ENCODE measurements at regions not wholly inside any gene's neighbourhood (a gene's known extent, or its start where the extent isn't known, plus 50 kb on each side); places are given as distances from the start of the nearest gene placed in this dataset.

DNA sequence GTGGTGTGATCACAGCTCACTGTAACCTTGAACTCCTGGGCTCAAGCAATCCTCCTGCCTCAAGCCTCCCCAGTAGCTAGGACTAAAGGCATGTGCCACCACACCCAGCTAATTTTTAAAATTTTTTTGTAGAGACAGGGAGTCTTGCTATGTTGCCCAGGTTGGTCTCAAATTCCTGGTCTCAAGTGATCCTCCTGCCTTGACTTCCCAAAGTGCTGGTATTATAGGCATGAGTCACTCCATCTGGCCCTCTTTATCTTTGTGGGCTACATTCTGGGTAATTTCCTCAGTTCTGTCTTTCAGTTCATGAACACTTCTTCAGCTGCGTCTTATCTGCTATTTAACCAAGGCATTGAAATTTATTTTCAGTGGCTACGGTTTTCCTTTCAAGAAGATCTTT lies 196.6 kb upstream of the IER5L start:
- Mint-ChIP-seq H3K9me3 (peaks cover 7% of the 10 kb centered on the region), H3K36me3 (ENCODE audit: low read depth) (no peaks in the 10 kb centered on the region), H3K4me3 (no peak overlapping the region), H3K4me1 (ENCODE audit: low read depth) (peaks cover 10% of the 10 kb centered on the region), H3K27ac (no peak overlapping the region), H3K27me3 (peaks cover 1% of the 10 kb centered on the region)
- intact Hi-C loops (cut with micrococcal nuclease): no loop called here

DNA sequence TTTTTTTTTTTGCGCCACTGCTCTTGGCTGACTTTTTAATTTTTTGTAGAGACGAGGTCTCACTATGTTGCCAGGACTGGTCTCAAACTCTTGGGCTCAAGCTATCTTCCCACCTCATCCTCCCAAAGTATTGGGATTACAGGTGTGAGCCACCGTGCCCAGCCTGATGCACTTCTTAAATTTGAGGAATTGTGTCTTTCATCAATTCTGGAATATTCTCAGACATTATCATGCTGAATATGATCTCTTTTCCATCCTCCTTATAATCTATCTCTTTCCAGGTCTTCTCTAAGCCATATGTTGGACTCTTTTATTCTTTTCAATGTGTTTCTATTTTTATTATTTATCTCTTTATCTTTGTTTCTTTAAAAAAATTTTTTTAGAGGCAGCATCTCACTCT lies 196.2 kb upstream of the IER5L start:
- intact Hi-C loops (cut with micrococcal nuclease): no loop called here
- Mint-ChIP-seq H3K27me3 (peaks cover 1% of the 10 kb centered on the region), H3K36me3 (ENCODE audit: low read depth) (no peaks in the 10 kb centered on the region), H3K9me3 (peaks cover 7% of the 10 kb centered on the region), H3K4me3 (no peak overlapping the region), H3K4me1 (ENCODE audit: low read depth) (peaks cover 10% of the 10 kb centered on the region), H3K27ac (no peak overlapping the region)

DNA sequence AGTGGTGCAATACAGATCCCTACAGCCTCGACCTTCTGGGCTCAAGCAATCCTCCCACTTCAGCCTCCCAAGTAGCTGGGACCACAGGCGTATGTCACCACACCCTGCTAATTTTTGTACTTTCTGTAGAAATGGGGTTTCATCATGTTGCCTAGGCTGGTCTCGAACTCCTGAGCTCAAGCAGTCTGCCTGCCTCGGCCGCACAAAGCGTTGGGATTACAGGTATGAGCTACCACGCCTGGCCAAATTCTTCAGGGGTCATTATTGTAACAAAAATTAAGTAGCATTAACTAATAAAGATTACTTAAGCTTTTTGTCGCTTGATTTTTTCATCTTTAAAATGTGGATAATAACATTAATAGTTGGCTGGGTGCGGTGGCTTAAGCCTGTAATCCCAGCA lies 195.3 kb upstream of the IER5L start:
- Mint-ChIP-seq H3K36me3 (ENCODE audit: low read depth) (no peaks in the 10 kb centered on the region), H3K27ac (no peak overlapping the region), H3K27me3 (no peaks in the 10 kb centered on the region), H3K4me1 (ENCODE audit: low read depth) (peaks cover 10% of the 10 kb centered on the region), H3K9me3 (peaks cover 7% of the 10 kb centered on the region), H3K4me3 (no peak overlapping the region)
- intact Hi-C loops (cut with micrococcal nuclease): no loop called here

DNA sequence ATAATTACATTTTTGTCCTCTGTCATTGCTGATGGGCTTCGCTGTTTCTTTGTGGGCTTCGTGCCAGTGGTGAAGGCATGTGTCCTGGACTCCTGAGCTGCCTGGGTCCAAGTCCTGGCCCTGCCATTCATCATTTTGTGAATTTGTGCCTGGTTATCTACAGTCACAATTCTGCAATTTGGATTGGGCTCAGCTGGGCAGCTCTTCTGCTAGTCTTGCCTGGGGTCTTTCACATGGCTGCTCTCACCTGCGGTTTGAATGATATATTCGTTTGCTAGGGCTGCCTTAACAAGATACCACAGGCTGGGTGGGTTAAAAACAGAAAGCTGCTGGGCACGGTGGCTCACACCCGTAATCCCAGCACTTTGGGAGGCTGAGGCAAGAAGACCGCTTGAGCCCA lies 192.7 kb upstream of the IER5L start:
- peaks cover 7% of the 10 kb centered on the region for H3K9me3 Mint-ChIP-seq
- intact Hi-C loops (cut with micrococcal nuclease): no loop called here
- no peak overlapping the region for H3K27ac Mint-ChIP-seq
- H3K27me3 Mint-ChIP-seq: peaks cover under 1% of the 10 kb centered on the region
- peaks cover 10% of the 10 kb centered on the region for H3K4me1 Mint-ChIP-seq (ENCODE audit: low read depth)
- H3K4me3 Mint-ChIP-seq: no peak overlapping the region
- H3K36me3 Mint-ChIP-seq (ENCODE audit: low read depth): no peaks in the 10 kb centered on the region

DNA sequence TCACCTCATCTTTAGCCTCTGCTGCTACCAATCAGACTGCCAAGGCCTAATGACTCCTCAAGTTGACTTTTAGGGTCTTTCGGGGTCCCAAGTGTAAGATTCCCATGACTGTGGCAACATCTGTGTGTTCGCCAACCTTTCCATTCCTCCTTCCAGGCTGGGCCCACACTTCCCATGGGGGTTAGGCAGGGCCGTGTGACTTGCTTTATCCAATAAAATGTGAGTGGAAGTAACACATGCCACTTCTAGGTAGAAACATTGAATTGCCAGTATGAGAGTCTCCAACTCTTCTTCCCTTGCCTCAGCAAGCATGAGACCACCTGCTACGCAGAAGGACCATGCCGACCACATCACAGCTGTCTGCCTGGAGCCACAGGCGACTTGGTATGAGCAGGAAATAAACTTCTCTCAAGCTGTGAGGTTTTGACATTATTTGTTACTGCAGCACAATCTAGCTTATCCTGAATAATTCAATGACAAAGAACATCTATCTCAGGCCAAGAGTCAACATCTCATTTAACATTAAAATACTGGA lies 190.4 kb upstream of the IER5L start:
- intact Hi-C loops (cut with micrococcal nuclease): no loop called here
- Mint-ChIP-seq H3K36me3 (ENCODE audit: low read depth) (no peaks in the 10 kb centered on the region), H3K27ac (no peak overlapping the region), H3K27me3 (peaks cover 2% of the 10 kb centered on the region), H3K4me3 (no peak overlapping the region), H3K9me3 (peaks cover 7% of the 10 kb centered on the region), H3K4me1 (ENCODE audit: low read depth) (peaks cover 6% of the 10 kb centered on the region)

DNA sequence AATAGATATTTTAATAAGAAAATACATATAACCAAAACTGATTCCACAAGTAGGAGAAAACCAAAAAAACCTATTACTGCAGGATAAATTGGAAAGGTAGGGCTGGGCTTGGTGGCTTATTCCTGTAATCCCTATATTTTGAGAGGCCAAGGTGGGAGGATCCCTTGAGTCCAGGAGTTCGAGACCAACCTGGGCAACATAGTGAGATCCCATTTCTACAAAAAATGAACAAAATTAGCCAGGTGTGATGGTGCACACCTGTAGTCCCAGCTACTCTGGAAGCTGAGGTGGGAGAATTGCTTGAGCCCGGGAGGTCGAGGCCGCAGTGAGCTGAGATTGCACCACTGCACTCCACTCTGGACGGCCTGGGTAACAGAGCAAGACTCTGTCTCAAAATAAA lies 189.2 kb upstream of the IER5L start:
- H3K4me3 Mint-ChIP-seq: no peak overlapping the region
- H3K36me3 Mint-ChIP-seq (ENCODE audit: low read depth): no peaks in the 10 kb centered on the region
- H3K27me3 Mint-ChIP-seq: peaks cover 2% of the 10 kb centered on the region
- intact Hi-C loops (cut with micrococcal nuclease): no loop called here
- H3K4me1 Mint-ChIP-seq (ENCODE audit: low read depth): peaks cover 6% of the 10 kb centered on the region
- H3K27ac Mint-ChIP-seq: no peak overlapping the region
- peaks cover 7% of the 10 kb centered on the region for H3K9me3 Mint-ChIP-seq

DNA sequence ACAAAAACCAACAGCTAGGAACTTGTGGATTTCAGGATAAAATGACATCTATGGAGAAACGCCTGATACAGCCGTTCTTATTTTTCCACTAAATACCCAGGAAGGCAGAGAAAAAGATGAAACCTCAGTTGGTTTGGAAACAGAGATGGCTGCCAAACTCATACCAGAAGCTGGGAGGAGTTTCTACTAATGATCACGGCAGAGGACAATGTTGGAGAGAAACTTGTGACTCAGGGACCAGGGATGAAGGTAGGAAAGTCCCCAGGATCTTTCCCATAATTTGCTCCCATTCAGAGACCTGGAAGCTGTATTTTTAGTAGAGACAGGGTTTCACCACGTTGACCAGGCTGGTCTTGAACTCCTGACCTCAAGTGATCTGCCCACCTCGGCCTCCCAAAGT lies 187.1 kb upstream of the IER5L start:
- H3K4me1 Mint-ChIP-seq (ENCODE audit: low read depth): peaks cover 9% of the 10 kb centered on the region
- no peak overlapping the region for H3K27ac Mint-ChIP-seq
- H3K36me3 Mint-ChIP-seq (ENCODE audit: low read depth): no peaks in the 10 kb centered on the region
- intact Hi-C loops (cut with micrococcal nuclease): no loop called here
- peaks cover under 1% of the 10 kb centered on the region for H3K9me3 Mint-ChIP-seq
- peaks cover 2% of the 10 kb centered on the region for H3K27me3 Mint-ChIP-seq
- H3K4me3 Mint-ChIP-seq: no peak overlapping the region

DNA sequence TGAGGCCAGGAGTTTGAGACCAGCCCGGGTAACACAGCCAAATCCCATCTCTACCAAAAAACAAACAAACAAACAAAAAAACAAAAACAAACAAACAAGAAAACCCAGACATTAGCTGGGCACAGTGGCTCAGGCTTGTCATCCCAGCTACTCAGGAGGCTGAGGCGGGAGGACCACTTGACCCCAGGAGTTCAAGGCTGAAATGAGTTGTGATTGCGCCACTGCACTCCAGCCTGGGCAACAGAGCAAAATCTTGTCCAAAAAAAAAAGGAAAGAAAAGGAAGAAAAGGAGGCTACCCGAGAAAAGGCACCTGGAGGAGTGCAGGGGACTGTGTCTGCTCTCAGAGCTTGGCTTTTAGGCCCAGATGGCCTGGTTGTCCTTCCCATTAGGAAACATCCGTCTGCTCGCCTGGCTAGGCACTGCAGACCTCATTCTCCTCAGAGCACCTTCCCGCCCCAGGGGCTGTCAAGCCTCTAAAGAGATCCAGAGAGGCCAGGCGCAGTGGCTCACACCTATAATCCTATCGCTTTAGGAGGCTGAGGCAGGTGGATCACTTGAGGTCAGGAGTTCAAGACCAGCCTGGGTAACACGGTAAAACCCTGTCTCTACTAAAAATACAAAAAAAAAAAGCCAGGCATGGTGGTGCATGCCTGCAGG lies 185.3 kb upstream of the IER5L start:
- no peaks in the 10 kb centered on the region for H3K9me3 Mint-ChIP-seq
- no peak overlapping the region for H3K27ac Mint-ChIP-seq
- peaks cover 4% of the 10 kb centered on the region for H3K27me3 Mint-ChIP-seq
- intact Hi-C loops (cut with micrococcal nuclease): no loop called here
- no peak overlapping the region for H3K4me3 Mint-ChIP-seq
- peaks cover 20% of the 10 kb centered on the region for H3K4me1 Mint-ChIP-seq (ENCODE audit: low read depth)
- no peaks in the 10 kb centered on the region for H3K36me3 Mint-ChIP-seq (ENCODE audit: low read depth)

DNA sequence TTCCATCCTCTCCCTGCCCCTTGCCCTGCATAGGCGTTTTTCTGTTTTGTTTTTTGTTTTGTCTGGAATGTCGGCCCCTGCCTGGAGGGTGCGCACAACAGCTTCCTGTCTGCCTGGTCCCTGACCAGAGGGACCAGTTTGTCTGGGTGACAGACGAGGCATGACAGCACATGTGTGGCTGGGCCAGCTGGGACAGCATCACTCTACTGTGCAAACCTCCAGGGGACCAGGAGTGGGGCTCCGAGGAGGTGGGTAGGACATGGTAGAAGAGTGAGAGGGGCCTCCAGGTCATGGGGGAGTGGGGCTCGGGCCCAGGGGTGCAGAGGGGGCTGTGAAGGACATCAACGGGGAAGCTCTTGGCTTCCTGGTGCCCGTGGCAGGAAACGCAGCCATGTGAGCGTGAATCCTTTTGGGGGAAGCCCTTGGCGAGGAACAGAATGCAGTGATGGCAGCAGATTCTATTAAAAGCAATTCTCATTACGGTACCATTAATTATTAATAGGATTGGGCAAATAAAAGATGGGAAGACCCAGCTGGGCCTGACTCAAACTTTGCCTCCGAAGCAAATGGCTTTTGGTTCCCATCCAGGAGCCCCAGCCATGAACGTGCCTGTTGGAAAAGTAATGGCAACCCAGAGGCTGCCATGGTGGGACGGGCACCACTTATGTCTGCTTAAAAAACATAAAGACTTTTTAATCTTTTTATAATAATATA lies 184.4 kb upstream of the IER5L start:
- peaks cover 22% of the 10 kb centered on the region for H3K4me1 Mint-ChIP-seq (ENCODE audit: low read depth)
- no peak overlapping the region for H3K4me3 Mint-ChIP-seq
- H3K36me3 Mint-ChIP-seq (ENCODE audit: low read depth): no peaks in the 10 kb centered on the region
- H3K27me3 Mint-ChIP-seq: peaks cover 4% of the 10 kb centered on the region
- no peak overlapping the region for H3K27ac Mint-ChIP-seq
- no peaks in the 10 kb centered on the region for H3K9me3 Mint-ChIP-seq
- intact Hi-C loops (cut with micrococcal nuclease): no loop called here

DNA sequence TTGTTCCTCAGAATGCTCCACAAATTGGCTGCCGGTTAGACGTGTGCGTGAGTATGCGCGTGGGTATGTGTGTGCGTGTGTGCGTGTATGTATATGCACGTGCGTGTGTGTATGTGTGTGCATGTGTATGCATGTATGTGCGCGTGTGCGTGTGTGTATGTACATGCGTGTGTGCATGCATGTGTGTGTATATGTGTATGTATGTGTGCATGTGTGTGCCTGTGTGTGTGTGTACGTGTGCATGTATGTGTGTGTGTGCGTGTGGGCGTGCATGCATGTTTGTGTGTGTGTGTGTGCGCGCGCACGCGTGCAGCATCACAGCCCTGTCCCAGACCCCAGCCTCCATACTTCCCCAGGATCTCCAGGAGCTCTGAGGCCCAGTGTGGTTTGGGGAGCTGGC lies 183.1 kb upstream of the IER5L start:
- peaks cover 4% of the 10 kb centered on the region for H3K9me3 Mint-ChIP-seq
- H3K27ac Mint-ChIP-seq: no peak overlapping the region
- H3K27me3 Mint-ChIP-seq: peaks cover 6% of the 10 kb centered on the region
- intact Hi-C loops (cut with micrococcal nuclease): no loop called here
- H3K36me3 Mint-ChIP-seq (ENCODE audit: low read depth): no peaks in the 10 kb centered on the region
- H3K4me3 Mint-ChIP-seq: no peak overlapping the region
- peaks cover 22% of the 10 kb centered on the region for H3K4me1 Mint-ChIP-seq (ENCODE audit: low read depth)

DNA sequence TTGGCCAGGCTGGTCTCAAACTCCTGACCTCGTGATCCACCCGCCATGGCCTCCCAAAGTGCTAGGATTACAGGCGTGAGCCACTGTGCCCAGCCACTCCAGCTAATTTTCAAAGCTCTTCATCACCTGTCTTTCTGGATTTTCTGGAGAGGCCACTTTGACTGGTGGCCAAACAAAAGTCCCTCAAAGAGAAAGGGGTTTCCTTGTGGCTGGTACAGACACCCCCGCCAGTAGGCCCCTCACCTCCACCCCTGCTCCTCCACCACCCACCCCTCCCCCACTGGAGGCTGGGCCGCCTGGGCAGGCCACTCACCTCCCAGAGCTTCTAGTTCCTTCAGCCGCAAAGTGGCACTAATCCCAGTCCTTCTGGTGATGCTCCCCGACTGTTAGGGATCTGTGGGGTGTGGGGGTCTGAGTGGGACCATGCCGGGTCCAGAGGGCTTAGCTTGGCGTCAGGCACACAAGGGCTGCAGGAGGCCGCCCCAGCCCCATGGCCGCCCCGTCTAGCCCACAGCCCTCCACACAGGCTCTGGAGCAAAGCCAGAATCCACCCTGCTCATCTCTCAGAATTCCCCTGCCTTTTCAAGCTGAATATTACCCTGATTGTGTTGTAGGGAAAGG lies 182.0 kb upstream of the IER5L start:
- peaks cover 22% of the 10 kb centered on the region for H3K4me1 Mint-ChIP-seq (ENCODE audit: low read depth)
- H3K27me3 Mint-ChIP-seq: peaks cover 4% of the 10 kb centered on the region
- H3K36me3 Mint-ChIP-seq (ENCODE audit: low read depth): no peaks in the 10 kb centered on the region
- H3K9me3 Mint-ChIP-seq: peaks cover 16% of the 10 kb centered on the region
- H3K4me3 Mint-ChIP-seq: no peak overlapping the region
- no peak overlapping the region for H3K27ac Mint-ChIP-seq
- intact Hi-C loops (cut with micrococcal nuclease): no loop called here

DNA sequence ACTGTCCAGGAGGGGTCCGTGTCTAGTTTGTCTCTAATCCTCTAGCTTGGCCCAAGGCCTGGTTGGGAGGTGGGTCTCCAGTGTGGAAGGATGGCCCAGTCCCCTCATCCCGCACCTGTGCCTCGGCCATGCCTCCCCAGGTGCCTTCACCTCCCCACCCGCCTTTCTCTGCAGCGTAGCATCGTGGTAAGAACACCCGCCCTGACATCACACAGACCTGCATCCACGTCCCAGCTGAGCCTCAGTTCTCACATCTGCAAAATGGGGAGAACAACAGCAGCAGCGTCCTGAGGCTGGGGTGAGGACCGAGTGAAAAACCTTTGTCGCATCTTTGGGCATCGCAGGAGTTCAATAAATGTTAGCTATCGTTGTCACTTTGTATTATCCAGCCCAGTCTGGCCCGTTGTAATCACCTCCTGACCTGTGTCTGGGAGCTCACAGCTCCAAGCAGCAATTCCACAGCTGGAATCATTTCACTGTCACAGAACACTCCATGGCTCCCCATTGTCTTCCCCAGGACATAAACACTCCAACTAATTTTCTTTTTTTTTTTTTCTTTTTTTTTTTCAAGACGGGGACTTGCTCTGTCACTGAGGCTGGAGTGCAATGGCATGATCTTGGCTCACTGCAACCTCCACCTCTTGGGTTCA lies 181.2 kb upstream of the IER5L start:
- H3K4me3 Mint-ChIP-seq: no peak overlapping the region
- no peaks in the 10 kb centered on the region for H3K36me3 Mint-ChIP-seq (ENCODE audit: low read depth)
- no peak overlapping the region for H3K27ac Mint-ChIP-seq
- H3K9me3 Mint-ChIP-seq: peaks cover 18% of the 10 kb centered on the region
- H3K27me3 Mint-ChIP-seq: peaks cover 4% of the 10 kb centered on the region
- intact Hi-C loops (cut with micrococcal nuclease): no loop called here
- peaks cover 22% of the 10 kb centered on the region for H3K4me1 Mint-ChIP-seq (ENCODE audit: low read depth)

DNA sequence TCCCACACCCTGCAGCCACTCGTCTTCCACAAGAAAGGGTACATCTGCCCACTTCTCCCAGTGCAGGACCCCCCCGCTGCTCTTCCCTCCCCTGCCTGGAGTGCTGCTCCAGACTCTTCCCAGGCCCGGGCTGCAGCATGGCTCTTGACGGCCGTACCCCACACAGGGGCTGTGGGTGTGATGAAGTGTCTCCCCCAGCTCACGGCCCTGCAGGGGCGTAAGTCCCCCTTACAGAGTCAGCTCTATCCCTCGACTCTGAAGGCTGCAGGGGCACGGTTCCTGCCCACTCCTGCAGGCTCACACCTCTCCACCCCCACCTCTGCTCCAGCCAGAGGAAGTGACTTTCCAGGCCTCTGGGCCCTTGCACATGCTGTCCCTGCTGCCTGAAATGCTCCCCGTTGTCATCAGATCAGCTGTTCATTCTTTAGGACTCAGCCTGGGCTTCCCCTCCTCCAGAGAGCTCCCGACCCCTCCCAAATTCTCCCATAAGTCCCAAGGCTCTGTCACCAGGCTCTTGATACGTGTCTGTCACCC lies 180.6 kb upstream of the IER5L start:
- H3K9me3 Mint-ChIP-seq: peaks cover 18% of the 10 kb centered on the region
- no peaks in the 10 kb centered on the region for H3K36me3 Mint-ChIP-seq (ENCODE audit: low read depth)
- intact Hi-C loops (cut with micrococcal nuclease): no loop called here
- peaks cover 4% of the 10 kb centered on the region for H3K27me3 Mint-ChIP-seq
- H3K27ac Mint-ChIP-seq: no peak overlapping the region
- H3K4me3 Mint-ChIP-seq: no peak overlapping the region
- peaks cover 22% of the 10 kb centered on the region for H3K4me1 Mint-ChIP-seq (ENCODE audit: low read depth)

DNA sequence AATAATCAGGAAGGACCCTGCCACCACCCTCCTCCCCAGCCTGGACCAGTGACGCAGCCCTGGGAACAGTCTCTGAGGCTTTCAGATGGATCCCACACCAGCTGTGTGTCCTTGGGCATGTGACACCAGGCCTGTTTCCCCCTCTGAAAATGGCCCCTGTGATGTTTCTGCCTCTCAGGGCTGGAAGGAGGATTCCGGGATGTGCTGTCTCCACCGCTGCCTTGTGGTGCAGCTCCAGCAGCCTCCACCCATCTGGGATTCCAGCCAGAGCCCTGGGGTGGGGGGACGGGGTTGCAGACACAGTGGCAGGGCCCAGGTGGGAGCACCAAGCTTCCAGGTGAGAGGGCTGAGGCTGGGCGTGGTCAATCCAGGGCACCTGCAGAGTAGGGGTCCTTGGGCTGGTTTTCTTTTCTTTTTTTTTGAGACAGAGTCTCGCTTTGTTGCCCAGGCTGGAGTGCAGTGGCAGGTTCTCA lies 179.7 kb upstream of the IER5L start:
- H3K4me3 Mint-ChIP-seq: no peak overlapping the region

More for the DNA sequence above, 179.7 kb upstream of the IER5L start:
- Mint-ChIP-seq H3K4me1 (ENCODE audit: low read depth) (peaks cover 19% of the 10 kb centered on the region), H3K36me3 (ENCODE audit: low read depth) (no peaks in the 10 kb centered on the region), H3K9me3 (peaks cover 18% of the 10 kb centered on the region), H3K27ac (no peak overlapping the region), H3K27me3 (peaks cover 4% of the 10 kb centered on the region)
- intact Hi-C loops (cut with micrococcal nuclease): no loop called here

Data from dendritic cell treated with granulocyte-macrophage colony-stimulating factor and Interleukin-4, amounts not matched to agents 40 ng/mL and 50 ng/mL, for 4 days (primary cell).